Neural progenitor cell (in vitro differentiated cells): ENCODE measurements at regions not wholly inside any gene's neighbourhood (a gene's known extent, or its start where the extent isn't known, plus 50 kb on each side); places are given as distances from the start of the nearest gene placed in this dataset.

Source experiments
- EZH2phosphoT487 ChIP-seq: fragments of 200-600 bp; sonication (generic); IDR thresholded peaks from 2 replicates; pipeline ENCODE4 v1.6.1; 2017; ENCODE audit warnings: antibody characterized with exemption
- TF ChIP-seq, protein P1 (sequence below): fragments of 200-600 bp; sonication (generic); IDR thresholded peaks from 2 replicates; pipeline ENCODE4 v1.5.1; 2017; ENCODE audit warnings: antibody characterized with exemption, mild to moderate bottlenecking

DNA sequence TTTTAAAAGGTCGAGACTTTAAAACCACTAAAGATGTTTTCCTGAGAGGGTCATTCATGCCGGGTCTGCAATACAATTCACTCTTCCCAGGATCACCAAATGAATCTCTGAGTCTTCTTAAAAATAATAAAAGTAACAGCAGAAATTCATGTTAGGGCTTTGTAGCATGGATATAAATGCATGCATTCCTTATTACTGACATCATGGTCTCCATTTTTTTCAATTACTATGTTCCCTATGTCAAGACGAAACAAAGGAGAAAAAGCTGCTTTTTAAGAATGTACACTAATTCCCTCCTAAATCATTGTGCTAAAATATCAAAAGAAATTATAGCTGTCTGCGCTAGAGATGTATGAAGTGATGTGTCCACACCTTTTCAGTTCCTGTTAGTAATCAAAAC, 789.9 kb upstream of the LRRC4C start:
- TF ChIP-seq, protein P1, sequence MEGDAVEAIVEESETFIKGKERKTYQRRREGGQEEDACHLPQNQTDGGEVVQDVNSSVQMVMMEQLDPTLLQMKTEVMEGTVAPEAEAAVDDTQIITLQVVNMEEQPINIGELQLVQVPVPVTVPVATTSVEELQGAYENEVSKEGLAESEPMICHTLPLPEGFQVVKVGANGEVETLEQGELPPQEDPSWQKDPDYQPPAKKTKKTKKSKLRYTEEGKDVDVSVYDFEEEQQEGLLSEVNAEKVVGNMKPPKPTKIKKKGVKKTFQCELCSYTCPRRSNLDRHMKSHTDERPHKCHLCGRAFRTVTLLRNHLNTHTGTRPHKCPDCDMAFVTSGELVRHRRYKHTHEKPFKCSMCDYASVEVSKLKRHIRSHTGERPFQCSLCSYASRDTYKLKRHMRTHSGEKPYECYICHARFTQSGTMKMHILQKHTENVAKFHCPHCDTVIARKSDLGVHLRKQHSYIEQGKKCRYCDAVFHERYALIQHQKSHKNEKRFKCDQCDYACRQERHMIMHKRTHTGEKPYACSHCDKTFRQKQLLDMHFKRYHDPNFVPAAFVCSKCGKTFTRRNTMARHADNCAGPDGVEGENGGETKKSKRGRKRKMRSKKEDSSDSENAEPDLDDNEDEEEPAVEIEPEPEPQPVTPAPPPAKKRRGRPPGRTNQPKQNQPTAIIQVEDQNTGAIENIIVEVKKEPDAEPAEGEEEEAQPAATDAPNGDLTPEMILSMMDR = no peak
- no peak for TF ChIP-seq EZH2phosphoT487
